Nephron (organoid): ENCODE measurements at regions not wholly inside any gene's neighbourhood (a gene's known extent, or its start where the extent isn't known, plus 50 kb on each side); places are given as distances from the start of the nearest gene placed in this dataset.

Experiments used
- H3K27ac Mint-ChIP-seq, 3 experiments: 2 replicates each; pipeline ENCODE4 v1.8.0; 2020; ENCODE audit warnings: mixed read lengths in 3 of 3, mild to moderate bottlenecking in 2 of 3, moderate library complexity in 1 of 3
- H3K27me3 Mint-ChIP-seq: 2 replicates; pipeline ENCODE4 v1.8.0; 2021; ENCODE audit warnings: low read depth, mild to moderate bottlenecking, moderate library complexity, mixed read lengths
- H3K36me3 Mint-ChIP-seq: 2 replicates; pipeline ENCODE4 v1.8.0; 2020; ENCODE audit warnings: low read depth, mixed read lengths
- H3K4me1 Mint-ChIP-seq: 2 replicates; pipeline ENCODE4 v1.8.0; 2020; ENCODE audit warnings: mixed read lengths
- H3K4me3 Mint-ChIP-seq, 3 experiments: 2 replicates each; pipeline ENCODE4 v1.8.0; 2020; ENCODE audit warnings: mild to moderate bottlenecking in 3 of 3, mixed read lengths in 3 of 3, moderate library complexity in 2 of 3
- H3K9me3 Mint-ChIP-seq: 2 replicates; pipeline ENCODE4 v1.8.0; 2020; ENCODE audit warnings: mixed read lengths
- CTCF ChIP-seq, 3 experiments: fragments of 200-600 bp; sonication (generic); IDR thresholded peaks; one replicate each; pipeline ENCODE4 v1.5.0; 2021; ENCODE audit warnings: antibody characterized with exemption in 3 of 3; ENCODE audit not compliant: unreplicated experiment in 3 of 3

- TF ChIP-seq CTCF (IDR thresholded peaks at IDR 0.05; ENCODE audit: unreplicated experiment in 3 of 3), result no peak
Observed at GRCh38 chr2:185185044-185185443, 553.6 kb upstream of the FSIP2 start.

DNA sequence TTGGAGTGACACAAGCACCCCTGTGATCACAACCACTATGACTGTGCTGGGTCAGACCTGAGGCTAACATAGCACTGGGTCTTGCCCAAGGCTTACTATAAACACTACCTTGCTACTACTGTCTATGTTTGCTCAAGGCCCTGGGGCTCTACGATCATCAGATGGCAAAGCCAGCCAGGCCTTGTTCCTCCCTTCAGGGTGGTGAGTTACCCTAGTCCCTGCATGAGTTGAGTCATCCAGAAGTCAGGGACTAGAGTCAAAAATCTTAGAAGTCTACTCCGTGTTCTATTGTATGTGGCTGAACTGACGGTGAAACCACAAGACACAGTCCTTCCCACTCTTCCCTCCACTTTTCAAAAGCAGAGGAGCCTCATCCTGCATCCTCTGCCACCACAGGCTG, 551.2 kb upstream of the FSIP2 start:
- no peaks in the 10 kb centered on the region for H3K4me1 Mint-ChIP-seq
- no peak overlapping the region for H3K4me3 Mint-ChIP-seq
- H3K27ac Mint-ChIP-seq, result no peak overlapping the region
- TF ChIP-seq CTCF (IDR thresholded peaks at IDR 0.05; ENCODE audit: unreplicated experiment in 3 of 3), result no peak
- no peaks in the 10 kb centered on the region for H3K27me3 Mint-ChIP-seq
- no peaks in the 10 kb centered on the region for H3K36me3 Mint-ChIP-seq
- peaks cover 7% of the 10 kb centered on the region for H3K9me3 Mint-ChIP-seq

More at GRCh38 chr2:185185044-185185443, 553.6 kb upstream of the FSIP2 start:
- no peaks in the 10 kb centered on the region for H3K9me3 Mint-ChIP-seq
- no peak overlapping the region for H3K4me3 Mint-ChIP-seq
- no peaks in the 10 kb centered on the region for H3K27me3 Mint-ChIP-seq
- H3K4me1 Mint-ChIP-seq, result no peaks in the 10 kb centered on the region
- H3K36me3 Mint-ChIP-seq, result no peaks in the 10 kb centered on the region
- H3K27ac Mint-ChIP-seq, result no peak overlapping the region

DNA sequence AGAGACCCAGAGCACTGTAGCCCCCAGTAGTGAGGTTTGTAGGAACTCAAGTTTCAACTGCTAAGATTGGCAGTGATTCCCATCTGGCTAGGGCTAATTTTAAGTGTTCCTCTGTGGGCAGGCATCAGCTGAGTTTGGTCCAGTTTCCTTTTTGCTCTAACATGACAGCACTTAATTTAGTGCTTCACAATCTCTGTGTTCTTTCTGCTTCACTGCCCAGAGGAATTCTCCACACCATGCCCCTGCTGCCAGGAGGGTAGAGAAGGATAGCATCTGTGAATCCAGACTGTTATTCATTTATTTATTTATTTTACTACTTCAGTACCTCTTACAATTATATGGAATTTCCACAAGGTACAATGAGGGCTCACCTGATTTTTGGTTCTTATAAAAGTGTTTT, 549.9 kb upstream of the FSIP2 start:
- Mint-ChIP-seq H3K27ac (peak overlapping the region in 1 of 3 experiments; percentile 71), H3K27me3 (no peaks in the 10 kb centered on the region), H3K4me3 (no peak overlapping the region), H3K36me3 (no peaks in the 10 kb centered on the region), H3K4me1 (no peaks in the 10 kb centered on the region), H3K9me3 (peaks cover 11% of the 10 kb centered on the region)
- no peak for TF ChIP-seq CTCF (IDR thresholded peaks at IDR 0.05; ENCODE audit: unreplicated experiment in 3 of 3)

GRCh38 chr2:185201063-185201462, 537.5 kb upstream of the FSIP2 start:
- Mint-ChIP-seq H3K36me3 (no peaks in the 10 kb centered on the region), H3K4me3 (no peak overlapping the region), H3K4me1 (peaks cover 5% of the 10 kb centered on the region), H3K27ac (peak overlapping the region; percentile 7 to 56 (median 11)), H3K9me3 (no peaks in the 10 kb centered on the region), H3K27me3 (no peaks in the 10 kb centered on the region)
- no peak for TF ChIP-seq CTCF (IDR thresholded peaks at IDR 0.05; ENCODE audit: unreplicated experiment in 3 of 3)

GRCh38 chr2:185202381-185202780, 536.2 kb upstream of the FSIP2 start:
- TF ChIP-seq CTCF (IDR thresholded peaks at IDR 0.05; ENCODE audit: unreplicated experiment in 3 of 3), result no peak
- Mint-ChIP-seq H3K9me3 (no peaks in the 10 kb centered on the region), H3K4me1 (peaks cover 5% of the 10 kb centered on the region), H3K36me3 (no peaks in the 10 kb centered on the region), H3K27ac (no peak overlapping the region), H3K4me3 (no peak overlapping the region), H3K27me3 (no peaks in the 10 kb centered on the region)

- Mint-ChIP-seq H3K4me1 (peaks cover 5% of the 10 kb centered on the region), H3K36me3 (no peaks in the 10 kb centered on the region), H3K27me3 (no peaks in the 10 kb centered on the region), H3K9me3 (no peaks in the 10 kb centered on the region), H3K4me3 (no peak overlapping the region), H3K27ac (no peak overlapping the region)
- TF ChIP-seq CTCF (IDR thresholded peaks at IDR 0.05; ENCODE audit: unreplicated experiment in 3 of 3), result no peak
Observed at GRCh38 chr2:185202945-185203528, 535.6 kb upstream of the FSIP2 start.
